Ovary (tissue), 3 donors: ENCODE measurements at regions not wholly inside any gene's neighbourhood (a gene's known extent, or its start where the extent isn't known, plus 50 kb on each side); places are given as distances from the start of the nearest gene placed in this dataset.

Experiments
- CTCF ChIP-seq, 3 donors: fragments of 450-650 bp in 2 of 3; fragments of 200-600 bp in 1 of 3; IDR thresholded peaks; one replicate each; pipeline versions ENCODE4 v1.5.1 to v1.8.0; 2016 to 2022; ENCODE audit warnings: antibody characterized with exemption in 3 of 3, mild to moderate bottlenecking in 1 of 3
- EP300 ChIP-seq: sonication (generic); formaldehyde crosslinking; IDR thresholded peaks from one replicate; pipeline ENCODE4 v1.6.1; 2017; ENCODE audit warnings: antibody characterized with exemption
- POLR2A ChIP-seq: fragments of 450-650 bp; IDR thresholded peaks from one replicate; pipeline ENCODE4 v1.6.1; 2017; ENCODE audit warnings: antibody characterized with exemption, mild to moderate bottlenecking, moderate library complexity
- donor health status: DM: no; HTN: no; CAD: no.

DNA sequence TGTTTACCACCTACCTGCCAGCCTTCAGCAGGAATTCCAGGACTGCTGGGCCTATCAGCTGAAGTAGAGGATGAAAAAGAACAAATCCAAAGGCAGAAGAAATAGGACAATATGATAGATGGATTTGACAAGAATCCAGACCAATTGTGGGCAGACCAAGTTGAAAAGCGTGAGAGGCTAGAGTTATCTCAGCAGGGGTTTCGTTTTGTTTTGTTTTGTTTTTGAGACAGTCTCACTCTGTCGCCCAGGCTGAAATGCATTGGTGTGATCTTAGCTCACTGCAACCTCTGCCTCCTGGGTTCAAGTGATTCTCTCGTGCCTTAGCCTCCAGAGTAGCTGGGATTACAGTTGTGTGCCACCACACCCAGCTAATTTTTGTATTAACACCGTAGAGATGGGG is 113.2 kb downstream of the PALM2AKAP2 start:
- no peak for TF ChIP-seq CTCF (IDR thresholded peaks at IDR 0.05)
- TF ChIP-seq POLR2A, result no peak
- no peak for TF ChIP-seq EP300
